ENCODE measurements at regions not wholly inside any gene's neighbourhood (a gene's known extent, or its start where the extent isn't known, plus 50 kb on each side); places are given as distances from the start of the nearest gene placed in this dataset.

GRCh38 chr6:16047435-16047990 is 81.4 kb upstream of the MYLIP start:
- TF ChIP-seq, protein P1, sequence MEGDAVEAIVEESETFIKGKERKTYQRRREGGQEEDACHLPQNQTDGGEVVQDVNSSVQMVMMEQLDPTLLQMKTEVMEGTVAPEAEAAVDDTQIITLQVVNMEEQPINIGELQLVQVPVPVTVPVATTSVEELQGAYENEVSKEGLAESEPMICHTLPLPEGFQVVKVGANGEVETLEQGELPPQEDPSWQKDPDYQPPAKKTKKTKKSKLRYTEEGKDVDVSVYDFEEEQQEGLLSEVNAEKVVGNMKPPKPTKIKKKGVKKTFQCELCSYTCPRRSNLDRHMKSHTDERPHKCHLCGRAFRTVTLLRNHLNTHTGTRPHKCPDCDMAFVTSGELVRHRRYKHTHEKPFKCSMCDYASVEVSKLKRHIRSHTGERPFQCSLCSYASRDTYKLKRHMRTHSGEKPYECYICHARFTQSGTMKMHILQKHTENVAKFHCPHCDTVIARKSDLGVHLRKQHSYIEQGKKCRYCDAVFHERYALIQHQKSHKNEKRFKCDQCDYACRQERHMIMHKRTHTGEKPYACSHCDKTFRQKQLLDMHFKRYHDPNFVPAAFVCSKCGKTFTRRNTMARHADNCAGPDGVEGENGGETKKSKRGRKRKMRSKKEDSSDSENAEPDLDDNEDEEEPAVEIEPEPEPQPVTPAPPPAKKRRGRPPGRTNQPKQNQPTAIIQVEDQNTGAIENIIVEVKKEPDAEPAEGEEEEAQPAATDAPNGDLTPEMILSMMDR (conservative IDR thresholded peaks at IDR 0.05): no peak
- TF ChIP-seq ZFX (IDR thresholded peaks at IDR 0.05): no peak
